A172 (cell line): ENCODE measurements at regions not wholly inside any gene's neighbourhood (a gene's known extent, or its start where the extent isn't known, plus 50 kb on each side); places are given as distances from the start of the nearest gene placed in this dataset.

Experiments
- DNase-seq: peaks from one replicate; pipeline ENCODE4 v3.0.0-alpha.2; 2015; ENCODE audit warnings: low spot score

GRCh38 chr13:107573184-107573583 lies 642.2 kb downstream of the LIG4 start:
- DNase-seq = no peak

- DNase-seq = no peak
These were observed 643.2 kb downstream of the LIG4 start for GRCh38 chr13:107572156-107572555.

GRCh38 chr13:107568181-107568580 lies 647.2 kb downstream of the LIG4 start:
- DNase-seq = no peak

- DNase-seq = no peak
These were observed 652.0 kb downstream of the LIG4 start for GRCh38 chr13:107563099-107563925.

GRCh38 chr13:107562203-107562602 lies 653.1 kb downstream of the LIG4 start:
- DNase-seq = no peak

GRCh38 chr13:107554460-107554859 lies 660.9 kb downstream of the LIG4 start:
- DNase-seq = no peak

- DNase-seq = no peak
These were observed 661.5 kb downstream of the LIG4 start for GRCh38 chr13:107553838-107554237.

GRCh38 chr13:107551521-107551920 lies 663.8 kb downstream of the LIG4 start:
- no peak for DNase-seq

- no peak for DNase-seq
These were observed 667.0 kb downstream of the LIG4 start for GRCh38 chr13:107548338-107548737.

GRCh38 chr13:107545946-107546502 lies 669.3 kb downstream of the LIG4 start:
- DNase-seq = no peak

- no peak for DNase-seq
These were observed 680.8 kb downstream of the LIG4 start for GRCh38 chr13:107534548-107534947.

GRCh38 chr13:107531816-107532215 lies 683.5 kb downstream of the LIG4 start:
- no peak for DNase-seq

GRCh38 chr13:107531180-107531579 lies 684.2 kb downstream of the LIG4 start:
- no peak for DNase-seq

- no peak for DNase-seq
These were observed 686.3 kb downstream of the LIG4 start for GRCh38 chr13:107529035-107529434.

- DNase-seq = no peak
These were observed 696.6 kb downstream of the LIG4 start for GRCh38 chr13:107518780-107519179.

GRCh38 chr13:107518292-107518691 lies 697.0 kb downstream of the LIG4 start:
- peak; percentile 4 for DNase-seq

- no peak for DNase-seq
These were observed 698.8 kb downstream of the LIG4 start for GRCh38 chr13:107516517-107516916.

GRCh38 chr13:107512551-107512950 lies 702.8 kb downstream of the LIG4 start:
- no peak for DNase-seq

GRCh38 chr13:107497661-107498060 lies 717.7 kb downstream of the LIG4 start:
- DNase-seq = no peak

- DNase-seq = no peak
These were observed 722.1 kb downstream of the LIG4 start for GRCh38 chr13:107493266-107493665.

GRCh38 chr13:107482688-107483087 lies 732.6 kb downstream of the LIG4 start:
- DNase-seq = no peak

- DNase-seq = no peak
These were observed 735.2 kb downstream of the LIG4 start for GRCh38 chr13:107480130-107480529.

GRCh38 chr13:107477772-107478379 lies 737.5 kb downstream of the LIG4 start:
- DNase-seq = no peak
